ENCODE measurements at regions not wholly inside any gene's neighbourhood (a gene's known extent, or its start where the extent isn't known, plus 50 kb on each side); places are given as distances from the start of the nearest gene placed in this dataset.

DNA sequence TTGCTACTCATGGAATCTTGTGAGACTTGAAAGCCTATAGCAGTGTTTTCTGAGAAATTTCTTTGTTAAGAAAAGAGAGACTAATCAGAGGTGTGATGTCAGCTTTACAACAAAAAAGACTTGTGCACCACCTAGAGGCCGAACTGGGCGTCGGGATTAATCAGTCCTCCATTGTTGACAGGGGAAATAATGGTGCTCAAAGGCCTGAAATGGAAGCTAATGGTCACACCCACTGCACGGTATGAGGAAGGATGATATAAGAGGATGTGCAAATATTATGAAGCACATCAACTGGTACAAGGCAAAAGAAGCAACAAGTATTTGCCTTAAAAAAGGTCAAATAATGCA is 480.2 kb upstream of the MIR17HG start:
- TF ChIP-seq, protein P1, sequence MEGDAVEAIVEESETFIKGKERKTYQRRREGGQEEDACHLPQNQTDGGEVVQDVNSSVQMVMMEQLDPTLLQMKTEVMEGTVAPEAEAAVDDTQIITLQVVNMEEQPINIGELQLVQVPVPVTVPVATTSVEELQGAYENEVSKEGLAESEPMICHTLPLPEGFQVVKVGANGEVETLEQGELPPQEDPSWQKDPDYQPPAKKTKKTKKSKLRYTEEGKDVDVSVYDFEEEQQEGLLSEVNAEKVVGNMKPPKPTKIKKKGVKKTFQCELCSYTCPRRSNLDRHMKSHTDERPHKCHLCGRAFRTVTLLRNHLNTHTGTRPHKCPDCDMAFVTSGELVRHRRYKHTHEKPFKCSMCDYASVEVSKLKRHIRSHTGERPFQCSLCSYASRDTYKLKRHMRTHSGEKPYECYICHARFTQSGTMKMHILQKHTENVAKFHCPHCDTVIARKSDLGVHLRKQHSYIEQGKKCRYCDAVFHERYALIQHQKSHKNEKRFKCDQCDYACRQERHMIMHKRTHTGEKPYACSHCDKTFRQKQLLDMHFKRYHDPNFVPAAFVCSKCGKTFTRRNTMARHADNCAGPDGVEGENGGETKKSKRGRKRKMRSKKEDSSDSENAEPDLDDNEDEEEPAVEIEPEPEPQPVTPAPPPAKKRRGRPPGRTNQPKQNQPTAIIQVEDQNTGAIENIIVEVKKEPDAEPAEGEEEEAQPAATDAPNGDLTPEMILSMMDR (IDR thresholded peaks at IDR 0.05) = peak; percentile 24 to 51 (median 44)
- TF ChIP-seq POLR2A (IDR thresholded peaks at IDR 0.05) = no peak
